ENCODE measurements at regions not wholly inside any gene's neighbourhood (a gene's known extent, or its start where the extent isn't known, plus 50 kb on each side); places are given as distances from the start of the nearest gene placed in this dataset.

DNA sequence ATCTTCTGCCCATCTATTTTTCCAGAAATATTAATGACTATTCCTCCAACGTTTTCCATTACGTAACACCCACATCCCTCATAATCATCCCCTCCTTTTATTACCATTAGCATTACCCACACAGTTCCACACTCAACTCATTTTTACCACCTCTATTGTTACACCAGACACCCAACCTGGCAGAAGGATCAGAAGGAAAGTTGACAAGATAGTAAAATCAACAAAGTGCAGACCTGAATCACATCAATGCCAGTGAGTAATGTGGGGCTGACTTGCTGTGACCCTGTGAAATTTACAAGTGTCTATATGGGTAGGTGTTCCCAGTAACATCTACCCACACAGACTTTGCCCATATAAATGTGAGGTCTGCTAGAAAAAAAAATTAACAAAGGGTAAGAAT, 568.2 kb downstream of the MAFB start:
- TF ChIP-seq CTCF (tag by site-specific recombination; IDR thresholded peaks at IDR 0.05) = no peak
- TF ChIP-seq ZNF274 (IDR thresholded peaks at IDR 0.05; ENCODE audit: low read length) = no peak
- TF ChIP-seq ZNF274 (tag by site-specific recombination; IDR thresholded peaks at IDR 0.05; ENCODE audit: borderline replicate concordance) = no peak
- TF ChIP-seq ZFP69B (tag by site-specific recombination; IDR thresholded peaks at IDR 0.05) = no peak
- no peak for TF ChIP-seq ZNF518A (tag by site-specific recombination; conservative IDR thresholded peaks at IDR 0.05; ENCODE audit: low read depth)
- TF ChIP-seq ELK4 (IDR thresholded peaks at IDR 0.05; ENCODE audit: borderline replicate concordance, low read depth, low read length) = no peak
- no peak for TF ChIP-seq ZNF513 (tag by site-specific recombination; IDR thresholded peaks at IDR 0.05)
- TF ChIP-seq ZNF174 (tag by site-specific recombination; IDR thresholded peaks at IDR 0.05) = no peak
- no peak for TF ChIP-seq PBX3 (CRISPR knock-in tag; IDR thresholded peaks at IDR 0.05)
- no peak for TF ChIP-seq ZNF302 (tag by site-specific recombination; IDR thresholded peaks at IDR 0.05; ENCODE audit: low read depth)
- no peak for TF ChIP-seq ZNF660 (tag by site-specific recombination; IDR thresholded peaks at IDR 0.05)
- TF ChIP-seq ZNF433 (tag by site-specific recombination; IDR thresholded peaks at IDR 0.05; ENCODE audit: low read depth) = no peak
- no peak for TF ChIP-seq ZNF626 (tag by site-specific recombination; IDR thresholded peaks at IDR 0.05)
- TF ChIP-seq ZNF324 (tag by site-specific recombination; IDR thresholded peaks at IDR 0.05) = no peak

Measured in HEK293 (cell line).